Osteoblast (primary cell): ENCODE measurements at regions not wholly inside any gene's neighbourhood (a gene's known extent, or its start where the extent isn't known, plus 50 kb on each side); places are given as distances from the start of the nearest gene placed in this dataset.

ENCODE experiments used
- DNase-seq: peaks from one replicate; pipeline ENCODE4 v3.0.0; 2011; ENCODE audit warnings: low spot score, mixed read lengths; ENCODE audit not compliant: insufficient read length; ENCODE audit errors: missing footprints
- H2AFZ ChIP-seq: 2 replicates; pipeline ENCODE4 v1.6.0; 2011; ENCODE audit warnings: mild to moderate bottlenecking, low read length
- H3K27ac ChIP-seq: 2 replicates; pipeline ENCODE4 v1.5.1; 2011; ENCODE audit warnings: mild to moderate bottlenecking, low read depth, low read length, moderate library complexity
- H3K27me3 ChIP-seq: 2 replicates; pipeline ENCODE4 v1.6.0; 2012; ENCODE audit warnings: mild to moderate bottlenecking, control low read depth, inconsistent platforms, low read length, moderate library complexity; ENCODE audit not compliant: insufficient read depth
- H3K36me3 ChIP-seq: 2 replicates; pipeline ENCODE4 v1.5.1; 2011; ENCODE audit warnings: mild to moderate bottlenecking, low read length, control low read depth, moderate library complexity; ENCODE audit not compliant: insufficient read depth
- H3K4me1 ChIP-seq: 2 replicates; pipeline ENCODE4 v1.5.1; 2011; ENCODE audit warnings: mild to moderate bottlenecking, low read length, control low read depth, moderate library complexity; ENCODE audit not compliant: insufficient read depth
- H3K4me2 ChIP-seq: 2 replicates; pipeline ENCODE4 v1.6.0; 2011; ENCODE audit warnings: mild to moderate bottlenecking, low read length; ENCODE audit not compliant: insufficient read depth
- H3K4me3 ChIP-seq: fragments of 200-600 bp; sonication (generic); 3 replicates; pipeline ENCODE4 v1.5.1; 2012; ENCODE audit warnings: mild to moderate bottlenecking, low read length, inconsistent platforms; ENCODE audit not compliant: insufficient read depth
- H3K79me2 ChIP-seq: 2 replicates; pipeline ENCODE4 v1.6.0; 2012; ENCODE audit warnings: mild to moderate bottlenecking, low read length, control low read depth, inconsistent platforms; ENCODE audit not compliant: insufficient read depth
- H3K9me3 ChIP-seq: 2 replicates; pipeline ENCODE4 v1.5.1; 2011; ENCODE audit warnings: low read depth, low read length, control low read depth
- H4K20me1 ChIP-seq: 2 replicates; pipeline ENCODE4 v1.6.0; 2012; ENCODE audit warnings: mild to moderate bottlenecking, low read length, control low read depth; ENCODE audit not compliant: insufficient read depth
- CTCF ChIP-seq: IDR thresholded peaks from 2 replicates; pipeline ENCODE4 v1.5.1; 2011; ENCODE audit warnings: mild to moderate bottlenecking, low read depth, low read length, moderate library complexity; ENCODE audit errors: extremely low read depth

GRCh38 chr1:29454616-29455380, 218.5 kb downstream of the PTPRU start:
- no peak for TF ChIP-seq CTCF
- no peaks in the 10 kb centered on the region for H3K36me3 ChIP-seq
- DNase-seq = peak; percentile 38
- H3K27me3 ChIP-seq = no peaks in the 10 kb centered on the region
- H4K20me1 ChIP-seq = no peaks in the 10 kb centered on the region
- H2AFZ ChIP-seq = no peak overlapping the region
- H3K4me3 ChIP-seq = no peak overlapping the region
- H3K9me3 ChIP-seq = no peaks in the 10 kb centered on the region
- no peak overlapping the region for H3K4me2 ChIP-seq
- H3K79me2 ChIP-seq = no peaks in the 10 kb centered on the region
- H3K27ac ChIP-seq = no peak overlapping the region
- no peaks in the 10 kb centered on the region for H3K4me1 ChIP-seq

DNA sequence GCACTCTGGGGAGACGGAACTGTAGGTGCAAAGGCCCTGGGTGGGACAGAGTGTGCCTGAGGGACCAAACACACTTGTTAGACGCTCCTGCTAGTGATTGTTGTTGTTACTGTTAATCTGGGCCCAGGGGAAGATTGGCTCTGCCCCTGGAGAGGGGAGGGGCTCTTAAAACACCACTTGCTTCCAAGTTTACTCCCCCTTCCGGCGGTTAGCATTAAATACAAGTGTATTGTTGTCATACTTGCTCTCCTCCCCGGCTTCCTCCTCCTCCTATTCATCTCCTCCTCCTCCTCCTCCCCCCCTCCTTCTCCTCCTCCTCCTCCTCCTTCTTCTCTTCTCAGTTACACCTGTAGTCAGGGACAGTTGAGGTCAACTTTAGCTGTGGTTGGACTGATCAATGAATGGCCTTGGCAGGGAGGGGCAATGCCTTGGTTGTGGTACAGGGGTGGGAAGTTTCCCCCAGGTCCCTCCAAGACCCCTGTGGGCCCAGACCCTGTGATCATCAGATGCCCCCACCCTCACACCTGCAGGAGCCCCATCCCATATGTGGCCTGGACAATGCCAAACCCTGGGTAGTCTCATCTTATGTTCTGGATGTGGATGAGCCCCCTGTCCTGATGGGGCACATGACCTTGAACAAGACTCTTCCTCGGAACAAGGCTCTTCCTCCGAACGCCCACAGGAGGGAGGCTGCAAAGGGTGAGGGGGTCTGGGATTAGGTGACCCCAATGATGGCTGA, 217.3 kb downstream of the PTPRU start:
- H3K4me2 ChIP-seq = no peak overlapping the region
- peak; percentile 92 for DNase-seq
- no peak overlapping the region for H3K4me3 ChIP-seq
- no peaks in the 10 kb centered on the region for H3K27me3 ChIP-seq
- peak; percentile 32 for TF ChIP-seq CTCF
- no peak overlapping the region for H2AFZ ChIP-seq
- no peaks in the 10 kb centered on the region for H3K79me2 ChIP-seq
- H3K36me3 ChIP-seq = no peaks in the 10 kb centered on the region
- H4K20me1 ChIP-seq = no peaks in the 10 kb centered on the region
- no peak overlapping the region for H3K27ac ChIP-seq
- H3K9me3 ChIP-seq = no peaks in the 10 kb centered on the region
- no peaks in the 10 kb centered on the region for H3K4me1 ChIP-seq

DNA sequence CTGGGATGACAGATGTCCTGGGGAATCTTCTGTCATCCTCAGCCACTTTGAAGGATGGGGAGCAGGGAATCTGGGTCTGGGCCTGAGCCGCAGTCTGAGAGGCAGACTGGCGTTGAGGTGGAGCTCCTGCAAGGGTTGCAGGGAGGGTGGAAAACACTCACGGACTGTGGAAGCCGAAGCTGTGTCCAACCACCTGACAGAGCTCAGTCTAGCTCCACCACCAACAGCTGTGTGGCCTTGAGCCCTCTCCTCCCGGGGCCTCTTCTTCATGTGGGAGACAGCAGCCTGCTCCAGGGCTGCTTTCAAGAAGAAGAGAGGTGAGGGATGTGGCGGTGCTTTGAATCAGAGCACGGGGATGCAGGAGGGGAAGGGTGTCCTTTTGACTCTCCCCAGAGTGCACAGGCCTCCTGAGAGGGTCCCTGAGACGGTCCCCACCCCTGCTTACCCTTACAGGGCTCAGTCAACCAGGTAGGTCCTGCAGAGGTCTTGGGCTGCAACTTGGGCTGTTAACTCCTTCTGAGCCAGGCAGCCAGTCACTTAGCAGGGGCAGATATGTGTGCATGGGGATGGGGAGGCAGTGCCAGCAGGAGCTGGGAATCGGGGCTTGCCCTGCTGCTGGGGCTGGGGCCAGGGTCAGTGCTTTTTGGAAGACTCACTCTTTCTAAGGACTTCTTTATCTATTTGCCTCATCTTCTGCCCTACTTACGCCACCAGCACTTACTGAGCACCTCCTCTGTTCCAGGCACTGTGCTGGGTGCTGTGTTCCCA, 216.3 kb downstream of the PTPRU start:
- no peak overlapping the region for H3K27ac ChIP-seq
- H3K9me3 ChIP-seq = no peaks in the 10 kb centered on the region
- H3K36me3 ChIP-seq = no peaks in the 10 kb centered on the region
- H4K20me1 ChIP-seq = no peaks in the 10 kb centered on the region
- no peak overlapping the region for H3K4me3 ChIP-seq
- no peak overlapping the region for H3K4me2 ChIP-seq
- H2AFZ ChIP-seq = no peak overlapping the region
- no peaks in the 10 kb centered on the region for H3K79me2 ChIP-seq
- no peak for TF ChIP-seq CTCF
- no peaks in the 10 kb centered on the region for H3K27me3 ChIP-seq
- peak; percentile 58 for DNase-seq
- H3K4me1 ChIP-seq = no peaks in the 10 kb centered on the region
